SK-N-MC (cell line): ENCODE measurements at regions not wholly inside any gene's neighbourhood (a gene's known extent, or its start where the extent isn't known, plus 50 kb on each side); places are given as distances from the start of the nearest gene placed in this dataset.

ENCODE experiments used
- EZH2 ChIP-seq: fragments of 200-600 bp; sonication (generic); IDR thresholded peaks from one replicate; pipeline ENCODE4 v1.6.1; 2017; ENCODE audit warnings: antibody characterized with exemption
- POLR2AphosphoS5 ChIP-seq: IDR thresholded peaks from 2 replicates; pipeline ENCODE4 v1.6.1; 2012; ENCODE audit warnings: mild to moderate bottlenecking, low read depth, low read length, borderline replicate concordance

DNA sequence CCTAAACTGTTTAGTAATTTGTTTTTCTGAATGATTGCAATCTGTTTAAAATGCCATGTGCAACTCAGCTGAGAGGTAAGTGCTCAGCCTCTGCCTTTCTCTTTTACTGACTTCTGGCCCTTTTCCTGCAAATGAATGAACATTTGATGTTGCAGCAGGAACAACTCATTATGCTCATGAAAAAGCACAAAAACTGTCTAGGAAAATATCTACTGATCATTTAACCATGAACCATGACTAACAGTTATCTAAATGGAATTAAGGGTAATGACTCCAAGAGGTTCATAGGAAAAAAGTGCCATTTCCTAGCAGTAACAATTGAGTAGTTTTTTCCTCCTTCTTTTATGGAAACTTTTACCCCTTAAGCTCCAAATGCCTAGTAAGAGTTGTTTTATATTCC lies 70.6 kb upstream of the ANKH start:
- TF ChIP-seq EZH2 (no peak), POLR2AphosphoS5 (no peak)
